ENCODE measurements at regions not wholly inside any gene's neighbourhood (a gene's known extent, or its start where the extent isn't known, plus 50 kb on each side); places are given as distances from the start of the nearest gene placed in this dataset.

GRCh38 chr3:115423170-115423569, 200.1 kb upstream of the GAP43 start:
- Histone ChIP-seq H2BK120ac (ENCODE audit: low read depth, low read length) (no peak overlapping the region), H2AK9ac (replicated peaks; ENCODE audit: low read depth, low read length, poor library complexity) (no peak overlapping the region), H2AK5ac (ENCODE audit: low read depth, low read length) (no peak overlapping the region), H3K79me1 (ENCODE audit: low read depth in 1 of 2, low read length in 2 of 2) (no peaks in the 10 kb centered on the region), H3K14ac (replicated peaks; ENCODE audit: low read depth, low read length) (no peak overlapping the region), H3K56ac (ENCODE audit: extremely low read depth, insufficient read depth, low read length) (no peak overlapping the region), H4K5ac (ENCODE audit: low read depth, low read length) (no peak overlapping the region), H4K20me1 (ENCODE audit: insufficient read depth, low read length) (no peaks in the 10 kb centered on the region), H4K91ac (ENCODE audit: insufficient read depth, low read depth, low read length) (no peak overlapping the region), H3K9me3 (ENCODE audit: control insufficient read depth, insufficient read depth, low read length) (no peaks in the 10 kb centered on the region), H3K9me1 (ENCODE audit: insufficient read depth, low read length) (no peaks in the 10 kb centered on the region), H3K4me2 (ENCODE audit: low read depth, low read length) (no peak overlapping the region), H3K4ac (ENCODE audit: low read depth, low read length) (no peak overlapping the region), H3K4me3 (ENCODE audit: insufficient read depth, low read depth, low read length) (no peak overlapping the region), H3K27ac (ENCODE audit: insufficient read depth, low read length) (no peak overlapping the region), H2BK20ac (ENCODE audit: low read depth, low read length) (no peak overlapping the region), H3K36me3 (ENCODE audit: control insufficient read depth, insufficient read depth, low read length) (no peaks in the 10 kb centered on the region), H3K23ac (ENCODE audit: low read depth, low read length) (no peak overlapping the region), H4K8ac (ENCODE audit: low read depth in 2 of 2, low read length in 2 of 2) (no peak overlapping the region), H3K18ac (ENCODE audit: low read depth, low read length) (no peak overlapping the region), H2BK5ac (ENCODE audit: low read depth, low read length, poor library complexity, severe bottlenecking) (no peak overlapping the region), H3K4me1 (ENCODE audit: control insufficient read depth, insufficient read depth, low read length) (no peaks in the 10 kb centered on the region), H3K9ac (ENCODE audit: low read depth, low read length) (no peak overlapping the region), H3K27me3 (ENCODE audit: control insufficient read depth, insufficient read depth, low read length) (no peaks in the 10 kb centered on the region), H2AFZ (replicated peaks; ENCODE audit: low read length, poor library complexity) (no peak overlapping the region), H2BK15ac (ENCODE audit: low read depth, low read length) (no peak overlapping the region)
- in situ Hi-C loops (cut with MboI; ENCODE audit: low sequenced_read_pairs), result no loop called here
- WGBS, 2 experiments (ENCODE audit: extremely low coverage in 2 of 2, insufficient read length in 1 of 2), result no CpG with 5 or more reads among the region's 1 CpG
- ATAC-seq (ENCODE audit: low read depth) (no peak), DNase-seq (no peak)
- intact Hi-C loops (cut with micrococcal nuclease), result no loop called here
- POLR2A ChIA-PET (ENCODE audit: unreplicated experiment), result no interaction called here
- dilution Hi-C loops (cut with HindIII; ENCODE audit: low sequenced_read_pairs, unreplicated experiment), result no loop called here
- BruUV-seq (replicated peaks), result no TSS peak
- CTCF ChIA-PET, result no interaction called here
- peak; percentile 27; the same call in 1 of the 2 replicates for TF ChIP-seq CEBPB (IDR thresholded peaks at IDR 0.05; ENCODE audit: low read depth, low read length)
- TF ChIP-seq MAFK (IDR thresholded peaks at IDR 0.05; ENCODE audit: low read depth, low read length), result no peak
- TF ChIP-seq RAD21 (IDR thresholded peaks at IDR 0.05; ENCODE audit: low read length), result no peak
- TF ChIP-seq FOS (IDR thresholded peaks at IDR 0.05; ENCODE audit: low read depth, low read length), result no peak
- no peak for TF ChIP-seq CHD1 (IDR thresholded peaks at IDR 0.05; ENCODE audit: low read depth, low read length)
- no peak for TF ChIP-seq MXI1 (IDR thresholded peaks at IDR 0.05; ENCODE audit: borderline replicate concordance, low read depth, low read length)
- TF ChIP-seq ELK1 (IDR thresholded peaks at IDR 0.05; ENCODE audit: borderline replicate concordance, low read depth, low read length), result no peak
- TF ChIP-seq RFX5 (IDR thresholded peaks at IDR 0.05; ENCODE audit: low read depth, low read length), result no peak
